IMR-90 (cell line): ENCODE measurements at regions not wholly inside any gene's neighbourhood (a gene's known extent, or its start where the extent isn't known, plus 50 kb on each side); places are given as distances from the start of the nearest gene placed in this dataset.

Experiments
- ATAC-seq: fragments of 200-7000 bp; cut with Tn5 transposase; 2 replicates; pipeline ENCODE4 v1.9.1; 2020; ENCODE audit warnings: low read depth, mild to moderate bottlenecking, moderate library complexity
- BruUV-seq: library from RNA; stranded (reverse); fragments of 400-500 nt; replicated peaks from 2 replicates; lab custom pipeline; 2021; lab: Mats Ljungman, UMichigan
- CTCF ChIA-PET: fragments of 300-600 bp; formaldehyde crosslinking; extraction: SDS; loops from one replicate; lab custom pipeline; 2021; ENCODE audit warnings: antibody characterized with exemption; lab: Yijun Ruan, JAX
- POLR2A ChIA-PET: fragments of 300-600 bp; sonication (Branson Sonifier 250); formaldehyde crosslinking; loops from one replicate; lab custom pipeline; 2022; ENCODE audit warnings: antibody characterized with exemption; ENCODE audit not compliant: unreplicated experiment; lab: Charles Lee
- DNase-seq: peaks from one replicate; pipeline ENCODE4 v3.0.0; 2013
- H2AFZ ChIP-seq: replicated peaks from 2 replicates; pipeline ENCODE3; 2013; ENCODE audit warnings: low read length, mild to moderate bottlenecking; ENCODE audit not compliant: poor library complexity
- H2AK5ac ChIP-seq: 2 replicates; pipeline ENCODE4 v1.6.1; 2013; ENCODE audit warnings: low read depth, low read length, inconsistent platforms
- H2AK9ac ChIP-seq: replicated peaks from 2 replicates; pipeline ENCODE3; 2013; ENCODE audit warnings: mild to moderate bottlenecking, low read depth, low read length, moderate library complexity; ENCODE audit not compliant: poor library complexity
- H2BK120ac ChIP-seq: 2 replicates; pipeline ENCODE4 v1.6.1; 2013; ENCODE audit warnings: low read depth, low read length, inconsistent platforms
- H2BK15ac ChIP-seq: 3 replicates; pipeline ENCODE4 v1.6.1; 2013; ENCODE audit warnings: low read depth, low read length, inconsistent platforms
- H2BK20ac ChIP-seq: 2 replicates; pipeline ENCODE4 v1.6.1; 2013; ENCODE audit warnings: low read depth, mild to moderate bottlenecking, inconsistent platforms, low read length, moderate library complexity
- H2BK5ac ChIP-seq: 2 replicates; pipeline ENCODE4 v1.6.1; 2013; ENCODE audit warnings: mild to moderate bottlenecking, low read depth, low read length, inconsistent platforms; ENCODE audit not compliant: poor library complexity, severe bottlenecking
- H3K14ac ChIP-seq: replicated peaks from 2 replicates; pipeline ENCODE4 v1.6.1; 2013; ENCODE audit warnings: low read depth, low read length, inconsistent platforms
- H3K18ac ChIP-seq: 2 replicates; pipeline ENCODE4 v1.6.1; 2013; ENCODE audit warnings: low read depth, low read length, control low read depth
- H3K23ac ChIP-seq: 2 replicates; pipeline ENCODE4 v1.6.1; 2013; ENCODE audit warnings: low read depth, low read length, inconsistent platforms
- H3K27ac ChIP-seq: 2 replicates; pipeline ENCODE4 v1.5.1; 2013; ENCODE audit warnings: mild to moderate bottlenecking, control low read depth, low read length; ENCODE audit not compliant: insufficient read depth
- H3K27me3 ChIP-seq: 2 replicates; pipeline ENCODE4 v1.6.1; 2013; ENCODE audit warnings: low read length; ENCODE audit not compliant: control insufficient read depth, insufficient read depth
- H3K36me3 ChIP-seq: 2 replicates; pipeline ENCODE4 v1.6.1; 2013; ENCODE audit warnings: low read length, mixed read lengths; ENCODE audit not compliant: control insufficient read depth, insufficient read depth
- H3K4ac ChIP-seq: 2 replicates; pipeline ENCODE4 v1.6.1; 2013; ENCODE audit warnings: low read depth, low read length, inconsistent platforms
- H3K4me1 ChIP-seq: 2 replicates; pipeline ENCODE4 v1.6.1; 2013; ENCODE audit warnings: low read length, mixed read lengths; ENCODE audit not compliant: control insufficient read depth, insufficient read depth
- H3K4me2 ChIP-seq: 2 replicates; pipeline ENCODE4 v1.6.1; 2013; ENCODE audit warnings: low read depth, mild to moderate bottlenecking, control low read depth, low read length, moderate library complexity
- H3K4me3 ChIP-seq: 2 replicates; pipeline ENCODE4 v1.5.1; 2013; ENCODE audit warnings: low read depth, mild to moderate bottlenecking, control low read depth, low read length, moderate library complexity; ENCODE audit not compliant: insufficient read depth
- H3K56ac ChIP-seq: 2 replicates; pipeline ENCODE4 v1.6.1; 2013; ENCODE audit warnings: low read length, inconsistent platforms; ENCODE audit not compliant: insufficient read depth; ENCODE audit errors: extremely low read depth
- H3K79me1 ChIP-seq, 2 experiments: 2 replicates each; pipeline ENCODE4 v1.6.1; 2013; ENCODE audit warnings: low read length in 2 of 2, inconsistent platforms in 1 of 2, low read depth in 1 of 2
- H3K9ac ChIP-seq: 2 replicates; pipeline ENCODE4 v1.6.1; 2013; ENCODE audit warnings: low read depth, low read length, control low read depth
- H3K9me1 ChIP-seq: 2 replicates; pipeline ENCODE4 v1.6.1; 2013; ENCODE audit warnings: low read length, inconsistent platforms; ENCODE audit not compliant: insufficient read depth
- H3K9me3 ChIP-seq: 2 replicates; pipeline ENCODE4 v1.6.1; 2013; ENCODE audit warnings: low read length; ENCODE audit not compliant: control insufficient read depth, insufficient read depth
- H4K20me1 ChIP-seq: 2 replicates; pipeline ENCODE4 v1.6.1; 2013; ENCODE audit warnings: low read length, inconsistent platforms; ENCODE audit not compliant: insufficient read depth
- H4K5ac ChIP-seq: 2 replicates; pipeline ENCODE4 v1.6.1; 2013; ENCODE audit warnings: mild to moderate bottlenecking, low read depth, low read length, control low read depth
- H4K8ac ChIP-seq, 2 experiments: 2 replicates each; pipeline ENCODE4 v1.6.1; 2013; ENCODE audit warnings: low read depth in 2 of 2, low read length in 2 of 2, control low read depth in 1 of 2, inconsistent platforms in 1 of 2
- H4K91ac ChIP-seq: 2 replicates; pipeline ENCODE4 v1.6.1; 2013; ENCODE audit warnings: low read depth, low read length, inconsistent platforms; ENCODE audit not compliant: insufficient read depth
- BHLHE40 ChIP-seq: fragments of 150-350 bp; IDR thresholded peaks from 2 replicates; pipeline ENCODE4 v1.6.1; 2016; ENCODE audit warnings: mild to moderate bottlenecking, low read depth, low read length
- CEBPB ChIP-seq: IDR thresholded peaks from 2 replicates; pipeline ENCODE4 v1.6.1; 2012; ENCODE audit warnings: low read depth, low read length, improper control_type of control experiment
- CHD1 ChIP-seq: IDR thresholded peaks from 2 replicates; pipeline ENCODE4 v1.6.1; 2012; ENCODE audit warnings: low read depth, low read length, improper control_type of control experiment
- CTCF ChIP-seq: conservative IDR thresholded peaks from 2 replicates; pipeline ENCODE4 v1.5.1; 2012; ENCODE audit warnings: mild to moderate bottlenecking, low read depth, low read length, improper control_type of control experiment
- ELK1 ChIP-seq: fragments of 150-350 bp; IDR thresholded peaks from 2 replicates; pipeline ENCODE4 v1.6.1; 2016; ENCODE audit warnings: low read depth, mild to moderate bottlenecking, low read length, moderate library complexity, borderline replicate concordance
- FOS ChIP-seq: fragments of 150-350 bp; IDR thresholded peaks from 2 replicates; pipeline ENCODE4 v1.6.1; 2016; ENCODE audit warnings: low read depth, low read length
- MAFK ChIP-seq: IDR thresholded peaks from 2 replicates; pipeline ENCODE4 v1.6.1; 2012; ENCODE audit warnings: low read depth, low read length, improper control_type of control experiment
- MAZ ChIP-seq: IDR thresholded peaks from 2 replicates; pipeline ENCODE4 v1.6.1; 2012; ENCODE audit warnings: low read depth, mild to moderate bottlenecking, low read length, improper control_type of control experiment, moderate library complexity, borderline replicate concordance
- MXI1 ChIP-seq: IDR thresholded peaks from 2 replicates; pipeline ENCODE4 v1.6.1; 2012; ENCODE audit warnings: low read depth, mild to moderate bottlenecking, low read length, moderate library complexity, borderline replicate concordance
- NFE2L2 ChIP-seq: fragments of 150-350 bp; IDR thresholded peaks from 2 replicates; pipeline ENCODE4 v1.6.1; 2016; ENCODE audit warnings: low read depth, mild to moderate bottlenecking, low read length
- POLR2A ChIP-seq: IDR thresholded peaks from 2 replicates; pipeline ENCODE4 v1.6.1; 2012; ENCODE audit warnings: mild to moderate bottlenecking, low read depth, low read length
- RAD21 ChIP-seq: IDR thresholded peaks from 2 replicates; pipeline ENCODE4 v1.6.1; 2012; ENCODE audit warnings: low read length, improper control_type of control experiment
- RCOR1 ChIP-seq: IDR thresholded peaks from 2 replicates; pipeline ENCODE4 v1.6.1; 2012; ENCODE audit warnings: mild to moderate bottlenecking, low read length, improper control_type of control experiment; ENCODE audit not compliant: insufficient replicate concordance
- RFX5 ChIP-seq: IDR thresholded peaks from 2 replicates; pipeline ENCODE4 v1.8.0; 2012; ENCODE audit warnings: low read depth, mild to moderate bottlenecking, low read length, moderate library complexity
- SMC3 ChIP-seq: fragments of 150-350 bp; IDR thresholded peaks from 2 replicates; pipeline ENCODE4 v1.6.1; 2016; ENCODE audit warnings: low read depth, mild to moderate bottlenecking, antibody characterized with exemption, low read length, moderate library complexity
- WGBS, 2 experiments: methylation state at CpG; one replicate each; pipeline versions ENCODE4 v1.1.5 to v1.1.7; 2013; ENCODE audit warnings: missing lambda C conversion rate in 2 of 2; ENCODE audit not compliant: insufficient read length in 1 of 2; ENCODE audit errors: extremely low coverage in 2 of 2; 5-methylcytosine and 5-hydroxymethylcytosine counted together
- dilution Hi-C: fragments of 300-500 bp; cut with HindIII; formaldehyde crosslinking; loops from one replicate; pipeline ENCODE4 v1.14.3; 2018; ENCODE audit warnings: low sequenced_read_pairs; ENCODE audit not compliant: unreplicated experiment
- in situ Hi-C: fragments of 300-500 bp; cut with MboI; formaldehyde crosslinking; loops from 3 replicates; pipeline ENCODE4 v1.14.3; 2019; ENCODE audit warnings: low sequenced_read_pairs, inconsistent platforms, mixed read lengths
- intact Hi-C: fragments of 100-400 bp; cut with micrococcal nuclease; formaldehyde crosslinking; loops from 2 replicates; pipeline ENCODE4 v1.10.0; 2022
- TF ChIP-seq, protein P1 (sequence below): fragments of 150-350 bp; IDR thresholded peaks from 2 replicates; pipeline ENCODE4 v1.6.1; 2017; ENCODE audit warnings: mild to moderate bottlenecking, antibody characterized with exemption, low read length, low read depth

GRCh38 chrX:109926118-109926517, 76.8 kb upstream of the TMEM164 start:
- Histone ChIP-seq H3K27ac (no peak overlapping the region), H3K56ac (no peak overlapping the region), H2BK120ac (no peak overlapping the region), H4K91ac (no peak overlapping the region), H3K9ac (no peak overlapping the region), H2BK15ac (no peak overlapping the region), H2AFZ (no peak overlapping the region), H3K14ac (no peak overlapping the region), H3K79me1 (no peaks in the 10 kb centered on the region), H3K36me3 (no peaks in the 10 kb centered on the region), H3K4me3 (no peak overlapping the region), H4K5ac (no peak overlapping the region), H2BK5ac (no peak overlapping the region), H2AK9ac (no peak overlapping the region), H3K9me1 (no peaks in the 10 kb centered on the region), H4K20me1 (no peaks in the 10 kb centered on the region), H3K9me3 (no peaks in the 10 kb centered on the region; the same call in 1 of the 2 replicates), H3K23ac (no peak overlapping the region), H3K18ac (no peak overlapping the region), H2BK20ac (no peak overlapping the region), H4K8ac (no peak overlapping the region), H2AK5ac (no peak overlapping the region), H3K4ac (no peak overlapping the region), H3K4me1 (no peaks in the 10 kb centered on the region), H3K27me3 (peaks cover 25% of the 10 kb centered on the region), H3K4me2 (no peak overlapping the region)
- intact Hi-C loops (no loop called here), dilution Hi-C loops (no loop called here), in situ Hi-C loops (no loop called here)
- ChIA-PET CTCF (no interaction called here), POLR2A (no interaction called here)
- DNase-seq, result no peak
- no peak for ATAC-seq
- TF ChIP-seq POLR2A (no peak), FOS (no peak), CHD1 (no peak), RCOR1 (no peak), SMC3 (no peak), MXI1 (no peak), MAZ (no peak), NFE2L2 (no peak), CTCF (no peak), ELK1 (no peak), CEBPB (no peak), RFX5 (no peak), MAFK (no peak), BHLHE40 (no peak), RAD21 (no peak)
- TF ChIP-seq, protein P1, sequence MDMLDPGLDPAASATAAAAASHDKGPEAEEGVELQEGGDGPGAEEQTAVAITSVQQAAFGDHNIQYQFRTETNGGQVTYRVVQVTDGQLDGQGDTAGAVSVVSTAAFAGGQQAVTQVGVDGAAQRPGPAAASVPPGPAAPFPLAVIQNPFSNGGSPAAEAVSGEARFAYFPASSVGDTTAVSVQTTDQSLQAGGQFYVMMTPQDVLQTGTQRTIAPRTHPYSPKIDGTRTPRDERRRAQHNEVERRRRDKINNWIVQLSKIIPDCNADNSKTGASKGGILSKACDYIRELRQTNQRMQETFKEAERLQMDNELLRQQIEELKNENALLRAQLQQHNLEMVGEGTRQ, result no peak
- BruUV-seq, result no TSS peak
- 78% methylated on average over 4 of the region's 5 CpGs; no CpG with 5 or more reads in 1 of the 2 experiments for WGBS, 2 experiments
